ENCODE measurements at regions not wholly inside any gene's neighbourhood (a gene's known extent, or its start where the extent isn't known, plus 50 kb on each side); places are given as distances from the start of the nearest gene placed in this dataset.

DNA sequence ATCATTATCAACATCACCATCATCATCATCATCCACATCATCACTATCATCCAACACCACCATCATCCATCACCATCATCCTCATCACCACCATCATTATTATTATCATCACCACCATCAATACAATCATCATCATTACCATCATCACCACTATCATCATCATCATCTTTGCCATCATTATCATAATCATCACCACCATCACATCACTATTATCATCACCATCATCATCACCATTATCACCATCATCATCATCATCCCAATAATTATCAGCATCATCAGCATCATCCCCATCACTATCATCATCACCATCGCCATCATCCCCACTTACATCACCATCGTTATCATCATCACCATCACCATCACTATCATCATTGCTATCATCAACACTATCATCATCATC lies 1021.9 kb upstream of the PRKX start (continued):
- TF ChIP-seq, protein P1, sequence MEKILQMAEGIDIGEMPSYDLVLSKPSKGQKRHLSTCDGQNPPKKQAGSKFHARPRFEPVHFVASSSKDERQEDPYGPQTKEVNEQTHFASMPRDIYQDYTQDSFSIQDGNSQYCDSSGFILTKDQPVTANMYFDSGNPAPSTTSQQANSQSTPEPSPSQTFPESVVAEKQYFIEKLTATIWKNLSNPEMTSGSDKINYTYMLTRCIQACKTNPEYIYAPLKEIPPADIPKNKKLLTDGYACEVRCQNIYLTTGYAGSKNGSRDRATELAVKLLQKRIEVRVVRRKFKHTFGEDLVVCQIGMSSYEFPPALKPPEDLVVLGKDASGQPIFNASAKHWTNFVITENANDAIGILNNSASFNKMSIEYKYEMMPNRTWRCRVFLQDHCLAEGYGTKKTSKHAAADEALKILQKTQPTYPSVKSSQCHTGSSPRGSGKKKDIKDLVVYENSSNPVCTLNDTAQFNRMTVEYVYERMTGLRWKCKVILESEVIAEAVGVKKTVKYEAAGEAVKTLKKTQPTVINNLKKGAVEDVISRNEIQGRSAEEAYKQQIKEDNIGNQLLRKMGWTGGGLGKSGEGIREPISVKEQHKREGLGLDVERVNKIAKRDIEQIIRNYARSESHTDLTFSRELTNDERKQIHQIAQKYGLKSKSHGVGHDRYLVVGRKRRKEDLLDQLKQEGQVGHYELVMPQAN (conservative IDR thresholded peaks at IDR 0.05): no peak
- TF ChIP-seq, protein P2, sequence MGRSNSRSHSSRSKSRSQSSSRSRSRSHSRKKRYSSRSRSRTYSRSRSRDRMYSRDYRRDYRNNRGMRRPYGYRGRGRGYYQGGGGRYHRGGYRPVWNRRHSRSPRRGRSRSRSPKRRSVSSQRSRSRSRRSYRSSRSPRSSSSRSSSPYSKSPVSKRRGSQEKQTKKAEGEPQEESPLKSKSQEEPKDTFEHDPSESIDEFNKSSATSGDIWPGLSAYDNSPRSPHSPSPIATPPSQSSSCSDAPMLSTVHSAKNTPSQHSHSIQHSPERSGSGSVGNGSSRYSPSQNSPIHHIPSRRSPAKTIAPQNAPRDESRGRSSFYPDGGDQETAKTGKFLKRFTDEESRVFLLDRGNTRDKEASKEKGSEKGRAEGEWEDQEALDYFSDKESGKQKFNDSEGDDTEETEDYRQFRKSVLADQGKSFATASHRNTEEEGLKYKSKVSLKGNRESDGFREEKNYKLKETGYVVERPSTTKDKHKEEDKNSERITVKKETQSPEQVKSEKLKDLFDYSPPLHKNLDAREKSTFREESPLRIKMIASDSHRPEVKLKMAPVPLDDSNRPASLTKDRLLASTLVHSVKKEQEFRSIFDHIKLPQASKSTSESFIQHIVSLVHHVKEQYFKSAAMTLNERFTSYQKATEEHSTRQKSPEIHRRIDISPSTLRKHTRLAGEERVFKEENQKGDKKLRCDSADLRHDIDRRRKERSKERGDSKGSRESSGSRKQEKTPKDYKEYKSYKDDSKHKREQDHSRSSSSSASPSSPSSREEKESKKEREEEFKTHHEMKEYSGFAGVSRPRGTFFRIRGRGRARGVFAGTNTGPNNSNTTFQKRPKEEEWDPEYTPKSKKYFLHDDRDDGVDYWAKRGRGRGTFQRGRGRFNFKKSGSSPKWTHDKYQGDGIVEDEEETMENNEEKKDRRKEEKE (IDR thresholded peaks at IDR 0.05): no peak
- TF ChIP-seq, protein P3, sequence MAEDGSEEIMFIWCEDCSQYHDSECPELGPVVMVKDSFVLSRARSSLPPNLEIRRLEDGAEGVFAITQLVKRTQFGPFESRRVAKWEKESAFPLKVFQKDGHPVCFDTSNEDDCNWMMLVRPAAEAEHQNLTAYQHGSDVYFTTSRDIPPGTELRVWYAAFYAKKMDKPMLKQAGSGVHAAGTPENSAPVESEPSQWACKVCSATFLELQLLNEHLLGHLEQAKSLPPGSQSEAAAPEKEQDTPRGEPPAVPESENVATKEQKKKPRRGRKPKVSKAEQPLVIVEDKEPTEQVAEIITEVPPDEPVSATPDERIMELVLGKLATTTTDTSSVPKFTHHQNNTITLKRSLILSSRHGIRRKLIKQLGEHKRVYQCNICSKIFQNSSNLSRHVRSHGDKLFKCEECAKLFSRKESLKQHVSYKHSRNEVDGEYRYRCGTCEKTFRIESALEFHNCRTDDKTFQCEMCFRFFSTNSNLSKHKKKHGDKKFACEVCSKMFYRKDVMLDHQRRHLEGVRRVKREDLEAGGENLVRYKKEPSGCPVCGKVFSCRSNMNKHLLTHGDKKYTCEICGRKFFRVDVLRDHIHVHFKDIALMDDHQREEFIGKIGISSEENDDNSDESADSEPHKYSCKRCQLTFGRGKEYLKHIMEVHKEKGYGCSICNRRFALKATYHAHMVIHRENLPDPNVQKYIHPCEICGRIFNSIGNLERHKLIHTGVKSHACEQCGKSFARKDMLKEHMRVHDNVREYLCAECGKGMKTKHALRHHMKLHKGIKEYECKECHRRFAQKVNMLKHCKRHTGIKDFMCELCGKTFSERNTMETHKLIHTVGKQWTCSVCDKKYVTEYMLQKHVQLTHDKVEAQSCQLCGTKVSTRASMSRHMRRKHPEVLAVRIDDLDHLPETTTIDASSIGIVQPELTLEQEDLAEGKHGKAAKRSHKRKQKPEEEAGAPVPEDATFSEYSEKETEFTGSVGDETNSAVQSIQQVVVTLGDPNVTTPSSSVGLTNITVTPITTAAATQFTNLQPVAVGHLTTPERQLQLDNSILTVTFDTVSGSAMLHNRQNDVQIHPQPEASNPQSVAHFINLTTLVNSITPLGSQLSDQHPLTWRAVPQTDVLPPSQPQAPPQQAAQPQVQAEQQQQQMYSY (CRISPR knock-in tag; IDR thresholded peaks at IDR 0.05): no peak
- no peak for TF ChIP-seq CEBPB (IDR thresholded peaks at IDR 0.05; ENCODE audit: borderline replicate concordance in 1 of 2, low read depth in 2 of 2, low read length in 2 of 2)
- TF ChIP-seq JUNB (IDR thresholded peaks at IDR 0.05): no peak
- TF ChIP-seq, protein P4, sequence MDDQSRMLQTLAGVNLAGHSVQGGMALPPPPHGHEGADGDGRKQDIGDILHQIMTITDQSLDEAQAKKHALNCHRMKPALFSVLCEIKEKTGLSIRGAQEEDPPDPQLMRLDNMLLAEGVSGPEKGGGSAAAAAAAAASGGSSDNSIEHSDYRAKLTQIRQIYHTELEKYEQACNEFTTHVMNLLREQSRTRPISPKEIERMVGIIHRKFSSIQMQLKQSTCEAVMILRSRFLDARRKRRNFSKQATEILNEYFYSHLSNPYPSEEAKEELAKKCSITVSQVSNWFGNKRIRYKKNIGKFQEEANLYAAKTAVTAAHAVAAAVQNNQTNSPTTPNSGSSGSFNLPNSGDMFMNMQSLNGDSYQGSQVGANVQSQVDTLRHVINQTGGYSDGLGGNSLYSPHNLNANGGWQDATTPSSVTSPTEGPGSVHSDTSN (IDR thresholded peaks at IDR 0.05; ENCODE audit: insufficient replicate concordance, low read depth, low read length): no peak
- TF ChIP-seq, protein P5, sequence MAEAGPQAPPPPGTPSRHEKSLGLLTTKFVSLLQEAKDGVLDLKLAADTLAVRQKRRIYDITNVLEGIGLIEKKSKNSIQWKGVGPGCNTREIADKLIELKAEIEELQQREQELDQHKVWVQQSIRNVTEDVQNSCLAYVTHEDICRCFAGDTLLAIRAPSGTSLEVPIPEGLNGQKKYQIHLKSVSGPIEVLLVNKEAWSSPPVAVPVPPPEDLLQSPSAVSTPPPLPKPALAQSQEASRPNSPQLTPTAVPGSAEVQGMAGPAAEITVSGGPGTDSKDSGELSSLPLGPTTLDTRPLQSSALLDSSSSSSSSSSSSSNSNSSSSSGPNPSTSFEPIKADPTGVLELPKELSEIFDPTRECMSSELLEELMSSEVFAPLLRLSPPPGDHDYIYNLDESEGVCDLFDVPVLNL (IDR thresholded peaks at IDR 0.05; ENCODE audit: low read depth, low read length): no peak
- no peak for TF ChIP-seq KAT2A (conservative IDR thresholded peaks at IDR 0.05; ENCODE audit: control insufficient read depth, low read depth, low read length)
- no peak for TF ChIP-seq IRF4 (IDR thresholded peaks at IDR 0.05; ENCODE audit: low read depth, low read length)

All from GM12878 (cell line).